22Rv1 (cell line): ENCODE measurements at regions not wholly inside any gene's neighbourhood (a gene's known extent, or its start where the extent isn't known, plus 50 kb on each side); places are given as distances from the start of the nearest gene placed in this dataset.

ENCODE experiments used
- H3K27ac ChIP-seq: fragments of 450-650 bp; 2 replicates; pipeline ENCODE4 v1.5.1; 2017
- CTCF ChIP-seq: fragments of 450-650 bp; IDR thresholded peaks from 2 replicates; pipeline ENCODE4 v1.5.1; 2017; ENCODE audit warnings: mild to moderate bottlenecking
- ZFX ChIP-seq: fragments of 450-650 bp; IDR thresholded peaks from 2 replicates; pipeline ENCODE4 v1.6.1; 2017; ENCODE audit warnings: antibody characterized with exemption, borderline replicate concordance

- H3K27ac ChIP-seq = no peak overlapping the region
- no peak for TF ChIP-seq CTCF
- no peak for TF ChIP-seq ZFX
Observed at GRCh38 chr6:37550191-37550831, 50.6 kb upstream of the CCDC167 start.

- no peak overlapping the region for H3K27ac ChIP-seq
- TF ChIP-seq ZFX (no peak), CTCF (no peak)
Observed at GRCh38 chr6:37549558-37549957, 49.9 kb upstream of the CCDC167 start.
